Vagina (tissue), 2 donors: ENCODE measurements at regions not wholly inside any gene's neighbourhood (a gene's known extent, or its start where the extent isn't known, plus 50 kb on each side); places are given as distances from the start of the nearest gene placed in this dataset.

Source experiments
- POLR2A ChIP-seq, 2 donors: fragments of 450-650 bp; IDR thresholded peaks; one replicate each; pipeline ENCODE4 v1.6.1; 2017; ENCODE audit warnings: antibody characterized with exemption in 2 of 2, mild to moderate bottlenecking in 2 of 2, moderate library complexity in 2 of 2
- TF ChIP-seq, protein P1 (sequence below), 3 experiments: fragments of 450-650 bp in 2 of 3; fragments of 200-600 bp in 1 of 3; sonication (generic) in 1 of 3; IDR thresholded peaks; one replicate each; pipeline ENCODE4 v1.5.1; 2017 to 2019; ENCODE audit warnings: antibody characterized with exemption in 3 of 3, mild to moderate bottlenecking in 2 of 3, moderate library complexity in 2 of 3

DNA sequence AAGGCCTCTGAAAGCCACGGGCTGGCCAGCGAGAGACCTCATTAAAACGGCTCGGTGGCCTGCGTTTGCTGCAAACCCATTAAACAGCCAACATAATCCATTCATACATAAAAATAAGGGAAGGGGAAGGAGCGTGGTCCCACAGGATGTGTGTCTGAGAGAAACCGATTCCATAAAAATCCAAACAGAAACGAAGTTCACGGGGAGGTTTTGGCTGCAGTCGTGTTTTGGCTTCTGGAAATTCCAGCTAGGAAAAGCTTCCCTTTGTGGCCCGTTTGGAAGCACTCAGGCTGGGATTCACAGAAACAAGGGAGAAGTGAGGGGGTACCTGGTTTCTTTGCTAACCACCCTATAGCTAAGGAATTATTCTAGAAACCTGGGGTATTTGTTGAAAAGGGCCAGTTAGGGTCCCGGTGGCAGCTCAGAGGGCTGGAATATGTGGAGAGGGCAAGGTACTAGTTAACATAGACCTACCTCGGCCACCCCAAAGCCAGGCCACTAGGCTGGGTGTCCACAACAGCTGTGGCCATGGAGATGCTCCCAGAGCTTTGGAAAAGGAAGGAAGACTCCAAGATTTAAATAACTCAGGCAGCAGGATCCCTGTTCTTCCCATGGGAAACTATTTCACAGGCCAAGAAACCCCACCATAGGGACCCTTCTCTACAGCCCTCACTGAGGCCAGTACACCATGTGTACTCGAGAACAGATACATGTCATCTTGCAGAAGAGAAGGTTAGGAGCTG is 166.8 kb downstream of the BCOR start:
- TF ChIP-seq, protein P1, sequence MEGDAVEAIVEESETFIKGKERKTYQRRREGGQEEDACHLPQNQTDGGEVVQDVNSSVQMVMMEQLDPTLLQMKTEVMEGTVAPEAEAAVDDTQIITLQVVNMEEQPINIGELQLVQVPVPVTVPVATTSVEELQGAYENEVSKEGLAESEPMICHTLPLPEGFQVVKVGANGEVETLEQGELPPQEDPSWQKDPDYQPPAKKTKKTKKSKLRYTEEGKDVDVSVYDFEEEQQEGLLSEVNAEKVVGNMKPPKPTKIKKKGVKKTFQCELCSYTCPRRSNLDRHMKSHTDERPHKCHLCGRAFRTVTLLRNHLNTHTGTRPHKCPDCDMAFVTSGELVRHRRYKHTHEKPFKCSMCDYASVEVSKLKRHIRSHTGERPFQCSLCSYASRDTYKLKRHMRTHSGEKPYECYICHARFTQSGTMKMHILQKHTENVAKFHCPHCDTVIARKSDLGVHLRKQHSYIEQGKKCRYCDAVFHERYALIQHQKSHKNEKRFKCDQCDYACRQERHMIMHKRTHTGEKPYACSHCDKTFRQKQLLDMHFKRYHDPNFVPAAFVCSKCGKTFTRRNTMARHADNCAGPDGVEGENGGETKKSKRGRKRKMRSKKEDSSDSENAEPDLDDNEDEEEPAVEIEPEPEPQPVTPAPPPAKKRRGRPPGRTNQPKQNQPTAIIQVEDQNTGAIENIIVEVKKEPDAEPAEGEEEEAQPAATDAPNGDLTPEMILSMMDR (IDR thresholded peaks at IDR 0.05), result no peak
- TF ChIP-seq POLR2A (IDR thresholded peaks at IDR 0.05), result no peak
